Adrenal gland (tissue), 5 donors: ENCODE measurements at regions not wholly inside any gene's neighbourhood (a gene's known extent, or its start where the extent isn't known, plus 50 kb on each side); places are given as distances from the start of the nearest gene placed in this dataset.
A peak's percentile ranks its signal among the peaks of the same experiment; 100 is the strongest.

ENCODE experiments used
- POLR2A ChIP-seq, 2 donors: fragments of 450-650 bp; IDR thresholded peaks; one replicate each; pipeline ENCODE4 v1.6.1; 2017; ENCODE audit warnings: antibody characterized with exemption in 2 of 2, mild to moderate bottlenecking in 2 of 2, moderate library complexity in 1 of 2
- TF ChIP-seq, protein P1 (sequence below), 6 experiments: fragments of 450-650 bp in 4 of 6; fragments of 200-600 bp in 2 of 6; sonication (generic) in 1 of 6; IDR thresholded peaks; 1 replicate in 5 of 6; 2 replicates in 1 of 6; pipeline versions ENCODE4 v1.5.1 to v1.8.0; 2016 to 2021; ENCODE audit warnings: antibody characterized with exemption in 6 of 6, mild to moderate bottlenecking in 2 of 6, moderate library complexity in 1 of 6
- donor health status: DM: no; HTN: no; CAD: no.

DNA sequence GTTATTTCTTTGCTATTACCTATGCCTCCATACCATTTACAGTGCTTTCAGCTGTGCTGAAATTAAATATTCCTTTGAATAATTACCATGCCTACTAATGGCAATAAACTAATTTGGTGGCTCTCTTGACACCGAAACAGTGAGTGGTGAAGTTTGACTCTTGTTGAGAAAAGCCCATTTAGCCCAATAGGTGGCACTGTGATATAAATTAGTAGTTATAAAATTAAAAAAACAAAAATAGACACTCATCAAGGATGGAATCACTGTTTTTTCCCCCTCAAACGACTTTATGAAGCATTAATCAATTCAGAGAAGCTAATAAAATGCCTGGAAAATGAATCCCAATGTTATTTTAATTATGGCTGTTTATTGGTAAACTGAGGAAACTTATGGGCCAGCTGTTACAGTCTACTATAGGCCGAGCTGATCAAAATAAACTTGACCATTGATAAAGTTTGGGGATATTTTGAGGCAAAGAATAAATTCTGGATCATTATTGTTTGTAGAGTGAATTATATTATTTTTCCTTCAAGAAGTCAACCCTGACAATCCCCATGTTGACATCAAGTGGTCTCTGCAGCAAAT, 339.6 kb downstream of the TRIB2 start:
- no peak for TF ChIP-seq POLR2A (IDR thresholded peaks at IDR 0.05)
- TF ChIP-seq, protein P1, sequence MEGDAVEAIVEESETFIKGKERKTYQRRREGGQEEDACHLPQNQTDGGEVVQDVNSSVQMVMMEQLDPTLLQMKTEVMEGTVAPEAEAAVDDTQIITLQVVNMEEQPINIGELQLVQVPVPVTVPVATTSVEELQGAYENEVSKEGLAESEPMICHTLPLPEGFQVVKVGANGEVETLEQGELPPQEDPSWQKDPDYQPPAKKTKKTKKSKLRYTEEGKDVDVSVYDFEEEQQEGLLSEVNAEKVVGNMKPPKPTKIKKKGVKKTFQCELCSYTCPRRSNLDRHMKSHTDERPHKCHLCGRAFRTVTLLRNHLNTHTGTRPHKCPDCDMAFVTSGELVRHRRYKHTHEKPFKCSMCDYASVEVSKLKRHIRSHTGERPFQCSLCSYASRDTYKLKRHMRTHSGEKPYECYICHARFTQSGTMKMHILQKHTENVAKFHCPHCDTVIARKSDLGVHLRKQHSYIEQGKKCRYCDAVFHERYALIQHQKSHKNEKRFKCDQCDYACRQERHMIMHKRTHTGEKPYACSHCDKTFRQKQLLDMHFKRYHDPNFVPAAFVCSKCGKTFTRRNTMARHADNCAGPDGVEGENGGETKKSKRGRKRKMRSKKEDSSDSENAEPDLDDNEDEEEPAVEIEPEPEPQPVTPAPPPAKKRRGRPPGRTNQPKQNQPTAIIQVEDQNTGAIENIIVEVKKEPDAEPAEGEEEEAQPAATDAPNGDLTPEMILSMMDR (IDR thresholded peaks at IDR 0.05), result peak in 5 of 6 experiments; percentile 24 to 56 (median 32)
